ENCODE measurements at regions not wholly inside any gene's neighbourhood (a gene's known extent, or its start where the extent isn't known, plus 50 kb on each side); places are given as distances from the start of the nearest gene placed in this dataset.

DNA sequence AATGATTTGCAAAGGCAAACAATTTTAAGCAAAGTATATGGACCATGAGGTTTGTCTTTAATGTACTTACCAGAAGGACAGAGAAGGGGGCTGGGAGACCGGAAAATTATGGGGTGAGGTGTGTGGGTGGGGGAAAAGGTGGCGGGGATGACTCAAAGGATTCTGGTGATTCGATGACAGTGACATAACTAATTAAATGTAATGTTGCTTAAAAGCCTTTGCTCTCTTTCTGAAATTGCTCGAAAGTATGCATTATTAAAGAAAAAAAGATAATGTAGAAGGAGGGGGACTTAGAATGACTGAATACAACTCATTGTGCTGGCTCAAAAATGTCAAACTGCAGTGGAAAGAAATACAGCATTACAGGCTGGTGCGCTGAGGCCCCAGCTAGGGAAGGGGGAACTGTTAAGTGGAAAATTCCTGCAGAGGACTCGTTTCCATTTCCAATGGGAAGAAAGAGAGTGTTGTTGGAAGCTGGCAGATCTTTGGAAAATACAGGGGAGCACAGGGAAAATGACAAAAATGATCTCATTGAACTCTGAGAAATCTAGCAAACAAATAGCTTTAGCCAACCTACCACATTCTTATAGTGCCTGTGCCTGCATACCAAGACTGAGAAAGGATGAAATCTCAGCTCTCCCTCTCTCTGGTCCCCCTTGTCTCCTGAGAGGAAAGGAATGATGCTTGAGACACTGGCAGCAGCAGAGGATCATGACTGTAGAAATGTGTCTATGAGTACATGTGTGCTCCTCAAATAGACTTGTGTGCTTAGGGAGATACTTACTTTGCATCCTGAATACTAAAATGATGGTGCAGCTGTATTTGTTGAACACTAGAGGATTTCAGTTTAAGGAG lies 632.4 kb downstream of the NYAP2 start:
- H3K4me1 ChIP-seq (ENCODE audit: insufficient read depth, low read length), result peaks cover 5% of the 10 kb centered on the region
- no peak overlapping the region for H2BK5ac ChIP-seq (ENCODE audit: insufficient read length, low read length)
- H3T11ph ChIP-seq (ENCODE audit: low read length), result no peak overlapping the region
- no peak overlapping the region for H3K14ac ChIP-seq (ENCODE audit: insufficient read depth, low read length)
- H4K91ac ChIP-seq (ENCODE audit: insufficient read length, low read depth, low read length), result no peak overlapping the region
- no peak overlapping the region for H3K56ac ChIP-seq (ENCODE audit: insufficient read length, low read depth, low read length)
- WGBS (ENCODE audit: extremely low coverage, insufficient read length, low lambda C conversion rate), result no CpG with 5 or more reads among the region's 6 CpGs
- H3K4me2 ChIP-seq (ENCODE audit: insufficient read depth, insufficient read length, low read length), result peak overlapping the region; percentile 61
- H3K4me3 Mint-ChIP-seq, result peak overlapping the region; percentile 75 to 88
- no peaks in the 10 kb centered on the region for H3K9me3 ChIP-seq (ENCODE audit: control insufficient read depth, low read depth, low read length)
- H3K23ac ChIP-seq (ENCODE audit: insufficient read length, low read depth, low read length), result no peak overlapping the region
- no peak overlapping the region for H3K9ac ChIP-seq (ENCODE audit: extremely low read depth, insufficient read length, low read length)
- no peak overlapping the region for H2AK5ac ChIP-seq (ENCODE audit: insufficient read length, low read length)
- H2BK12ac ChIP-seq (ENCODE audit: insufficient read length, low read depth, low read length), result no peak overlapping the region
- H3K27ac ChIP-seq (ENCODE audit: insufficient read length, low read depth, low read length), result no peak overlapping the region
- H3K4me1 Mint-ChIP-seq, result peaks cover 24 to 26% of the 10 kb centered on the region in 2 experiments
- H3K18ac ChIP-seq (ENCODE audit: insufficient read length, low read depth, low read length), result no peak overlapping the region
- H3K36me3 Mint-ChIP-seq (ENCODE audit: insufficient read depth in 1 of 3, low read depth in 3 of 3), result peaks cover 0 to 2% (median 0%) of the 10 kb centered on the region in 3 experiments; a peak in 1 of 7 replicates
- peaks cover 4% of the 10 kb centered on the region; the same call in 1 of the 2 replicates for H3K27me3 Mint-ChIP-seq (ENCODE audit: low read depth)
- H3K79me1 ChIP-seq (ENCODE audit: insufficient read depth, low read depth, low read length, poor library complexity, severe bottlenecking), result no peaks in the 10 kb centered on the region
- no peak overlapping the region for H3K4ac ChIP-seq (ENCODE audit: low read depth, low read length)
- H2BK120ac ChIP-seq (ENCODE audit: low read depth, low read length, poor library complexity, severe bottlenecking), result no peak overlapping the region
- peak overlapping the region; percentile 74 for H2AFZ ChIP-seq (ENCODE audit: low read length)
- H4K20me1 ChIP-seq (ENCODE audit: control insufficient read depth, insufficient read depth, insufficient read length), result no peaks in the 10 kb centered on the region
- H3K9me3 Mint-ChIP-seq, result peaks cover 0 to 2% of the 10 kb centered on the region in 2 experiments; a peak in 2 of 5 replicates
- H3K23me2 ChIP-seq (ENCODE audit: insufficient read length, low read depth, low read length, poor library complexity, severe bottlenecking), result peaks cover 5% of the 10 kb centered on the region
- no peak overlapping the region for H2BK20ac ChIP-seq (ENCODE audit: low read depth, low read length, poor library complexity, severe bottlenecking)
- peak overlapping the region in 1 of 3 experiments; percentile 97; a peak in 2 of 7 replicates for H3K27ac Mint-ChIP-seq
- H3K79me2 ChIP-seq (ENCODE audit: insufficient read depth, low read length), result no peaks in the 10 kb centered on the region
- H4K8ac ChIP-seq (replicated peaks; ENCODE audit: insufficient read length, low read depth, low read length), result no peak overlapping the region
- DNase-seq, result no peak
- TF ChIP-seq, protein P1, sequence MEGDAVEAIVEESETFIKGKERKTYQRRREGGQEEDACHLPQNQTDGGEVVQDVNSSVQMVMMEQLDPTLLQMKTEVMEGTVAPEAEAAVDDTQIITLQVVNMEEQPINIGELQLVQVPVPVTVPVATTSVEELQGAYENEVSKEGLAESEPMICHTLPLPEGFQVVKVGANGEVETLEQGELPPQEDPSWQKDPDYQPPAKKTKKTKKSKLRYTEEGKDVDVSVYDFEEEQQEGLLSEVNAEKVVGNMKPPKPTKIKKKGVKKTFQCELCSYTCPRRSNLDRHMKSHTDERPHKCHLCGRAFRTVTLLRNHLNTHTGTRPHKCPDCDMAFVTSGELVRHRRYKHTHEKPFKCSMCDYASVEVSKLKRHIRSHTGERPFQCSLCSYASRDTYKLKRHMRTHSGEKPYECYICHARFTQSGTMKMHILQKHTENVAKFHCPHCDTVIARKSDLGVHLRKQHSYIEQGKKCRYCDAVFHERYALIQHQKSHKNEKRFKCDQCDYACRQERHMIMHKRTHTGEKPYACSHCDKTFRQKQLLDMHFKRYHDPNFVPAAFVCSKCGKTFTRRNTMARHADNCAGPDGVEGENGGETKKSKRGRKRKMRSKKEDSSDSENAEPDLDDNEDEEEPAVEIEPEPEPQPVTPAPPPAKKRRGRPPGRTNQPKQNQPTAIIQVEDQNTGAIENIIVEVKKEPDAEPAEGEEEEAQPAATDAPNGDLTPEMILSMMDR (conservative IDR thresholded peaks at IDR 0.05), result no peak
- H3K27me3 ChIP-seq (ENCODE audit: insufficient read depth, low read length), result no peaks in the 10 kb centered on the region
- H4K5ac ChIP-seq (ENCODE audit: insufficient read length, low read depth, low read length), result no peak overlapping the region
- H2BK15ac ChIP-seq (ENCODE audit: low read depth, low read length), result no peak overlapping the region

Measured in H9 (cell line).